Skeletal muscle tissue (tissue), 3 donors: ENCODE measurements at regions not wholly inside any gene's neighbourhood (a gene's known extent, or its start where the extent isn't known, plus 50 kb on each side); places are given as distances from the start of the nearest gene placed in this dataset.

Experiments
- H3K27ac ChIP-seq: one replicate; pipeline ENCODE4 v1.7.0; 2013; ENCODE audit warnings: mild to moderate bottlenecking, low read depth, low read length, inconsistent platforms
- H3K27me3 ChIP-seq, 3 donors: one replicate each; pipeline ENCODE4 v1.7.0; 2013; ENCODE audit warnings: low read length in 3 of 3; ENCODE audit not compliant: control insufficient read depth in 3 of 3, insufficient read depth in 3 of 3
- H3K36me3 ChIP-seq, 3 donors: one replicate each; pipeline ENCODE4 v1.7.0; 2013; ENCODE audit warnings: low read length in 3 of 3; ENCODE audit not compliant: control insufficient read depth in 3 of 3, insufficient read depth in 3 of 3
- H3K4me1 ChIP-seq, 3 donors: one replicate each; pipeline ENCODE4 v1.7.0; 2013; ENCODE audit warnings: low read length in 3 of 3, mild to moderate bottlenecking in 3 of 3; ENCODE audit not compliant: control insufficient read depth in 3 of 3, insufficient read depth in 3 of 3
- H3K4me3 ChIP-seq, 3 donors: one replicate each; pipeline ENCODE4 v1.7.0; 2013; ENCODE audit warnings: low read length in 3 of 3
- H3K9ac ChIP-seq, 3 donors: one replicate each; pipeline ENCODE4 v1.7.0; 2013; ENCODE audit warnings: low read length in 3 of 3, mild to moderate bottlenecking in 3 of 3, moderate library complexity in 2 of 3, low read depth in 1 of 3
- H3K9me3 ChIP-seq, 3 donors: one replicate each; pipeline ENCODE4 v1.7.0; 2013; ENCODE audit warnings: low read length in 3 of 3; ENCODE audit not compliant: control insufficient read depth in 3 of 3
- donor health status: Osteomylitis.

DNA sequence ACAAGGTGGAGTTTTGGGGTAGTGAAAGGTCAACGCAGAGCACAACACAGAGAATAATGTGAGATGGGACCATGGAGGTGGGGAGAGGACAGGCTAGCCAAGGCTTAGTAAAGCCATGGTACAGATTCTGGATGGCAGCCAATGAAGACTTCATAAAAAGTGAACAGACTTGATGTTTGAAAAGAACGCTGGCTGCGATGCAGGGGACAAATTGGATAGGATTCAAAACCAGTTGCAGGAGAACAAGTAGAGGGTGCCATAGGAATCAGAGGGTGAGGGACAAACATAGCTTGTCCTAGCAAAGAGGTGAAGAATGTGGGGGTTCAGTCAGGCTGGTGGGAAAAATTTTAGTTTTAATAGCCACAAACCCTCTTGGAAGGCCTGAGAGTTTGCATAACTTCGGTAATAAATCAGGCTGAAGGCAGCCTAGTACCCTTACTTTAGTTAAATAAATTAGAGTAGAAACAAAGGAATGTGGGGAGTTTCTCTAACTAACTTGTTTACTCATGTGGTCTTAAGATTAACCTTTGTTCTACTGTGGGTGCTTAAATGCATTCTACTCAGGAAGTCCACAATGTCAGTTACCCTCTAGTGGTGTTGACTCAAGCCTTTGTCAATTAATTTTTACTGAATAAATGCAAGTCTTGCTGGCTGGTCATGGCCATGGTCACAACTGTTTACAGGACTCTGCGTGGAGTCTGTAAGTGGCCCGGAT, 216.4 kb downstream of the C6orf118 start:
- no peak overlapping the region for H3K9ac ChIP-seq
- H3K27ac ChIP-seq = no peak overlapping the region
- no peaks in the 10 kb centered on the region for H3K4me1 ChIP-seq
- H3K27me3 ChIP-seq = peaks cover 0 to 2% (median 0%) of the 10 kb centered on the region in 3 donors
- H3K9me3 ChIP-seq = peaks cover 0 to 9% (median 5%) of the 10 kb centered on the region in 3 donors
- H3K4me3 ChIP-seq = no peak overlapping the region
- no peaks in the 10 kb centered on the region for H3K36me3 ChIP-seq

DNA sequence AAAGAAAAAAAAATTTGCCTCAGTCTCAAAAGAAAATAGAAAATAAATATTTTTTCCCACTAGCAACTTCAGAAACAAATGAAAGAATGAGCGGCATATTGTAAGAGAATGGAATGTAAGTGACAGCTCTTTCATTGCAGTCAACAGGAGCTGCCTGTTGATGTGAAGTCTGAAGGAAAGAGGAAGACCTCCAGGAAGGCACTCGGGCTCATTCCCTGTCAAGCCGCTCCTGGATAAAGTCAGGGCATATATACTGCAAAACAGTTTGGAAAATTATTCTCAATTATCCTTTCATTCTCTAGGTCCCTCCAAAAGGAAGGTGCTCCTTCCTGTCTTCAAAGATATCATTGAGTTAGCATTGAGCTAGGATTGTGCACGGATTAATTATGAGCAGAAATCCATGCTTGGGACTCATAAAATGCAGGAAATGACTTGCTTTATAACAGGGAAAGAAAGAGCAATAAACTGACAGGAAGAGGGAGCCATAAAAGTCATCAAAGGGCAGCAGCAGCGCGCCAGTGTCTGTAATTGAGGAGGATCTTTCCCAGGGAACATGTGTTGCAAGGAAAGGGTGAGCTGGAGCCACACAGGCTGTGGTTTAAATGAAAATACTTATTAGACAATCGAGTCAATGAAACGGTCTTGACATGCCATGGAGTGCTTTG, 218.2 kb downstream of the C6orf118 start:
- Histone ChIP-seq H3K9ac (no peak overlapping the region), H3K9me3 (peaks cover 0 to 5% (median 4%) of the 10 kb centered on the region in 3 donors), H3K4me3 (no peak overlapping the region), H3K27me3 (peaks cover 0 to 2% (median 0%) of the 10 kb centered on the region in 3 donors), H3K27ac (no peak overlapping the region), H3K36me3 (no peaks in the 10 kb centered on the region), H3K4me1 (no peaks in the 10 kb centered on the region)

DNA sequence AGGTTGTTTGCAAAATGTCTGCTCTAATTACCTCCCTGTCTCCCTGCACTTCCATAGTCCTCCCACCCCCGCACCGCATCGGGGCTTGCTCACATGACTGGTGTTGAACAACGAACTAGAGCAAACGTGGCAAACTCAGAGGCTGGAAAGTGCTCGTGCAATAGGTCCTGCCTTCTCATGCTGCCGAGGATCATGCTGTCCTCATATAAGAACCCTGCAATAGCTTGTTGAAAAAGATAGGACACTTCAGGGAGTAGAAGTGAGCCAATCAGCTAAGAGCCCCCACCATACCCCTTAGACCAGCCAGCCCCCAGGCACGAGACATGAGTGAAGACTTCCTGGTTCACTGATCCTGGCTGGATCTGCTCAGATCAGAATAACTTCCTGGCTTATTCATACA, 219.2 kb downstream of the C6orf118 start:
- Histone ChIP-seq H3K9ac (no peak overlapping the region), H3K4me3 (no peak overlapping the region), H3K4me1 (no peaks in the 10 kb centered on the region), H3K27me3 (peaks cover 0 to 2% (median 0%) of the 10 kb centered on the region in 3 donors), H3K9me3 (no peaks in the 10 kb centered on the region), H3K36me3 (no peaks in the 10 kb centered on the region), H3K27ac (no peak overlapping the region)

DNA sequence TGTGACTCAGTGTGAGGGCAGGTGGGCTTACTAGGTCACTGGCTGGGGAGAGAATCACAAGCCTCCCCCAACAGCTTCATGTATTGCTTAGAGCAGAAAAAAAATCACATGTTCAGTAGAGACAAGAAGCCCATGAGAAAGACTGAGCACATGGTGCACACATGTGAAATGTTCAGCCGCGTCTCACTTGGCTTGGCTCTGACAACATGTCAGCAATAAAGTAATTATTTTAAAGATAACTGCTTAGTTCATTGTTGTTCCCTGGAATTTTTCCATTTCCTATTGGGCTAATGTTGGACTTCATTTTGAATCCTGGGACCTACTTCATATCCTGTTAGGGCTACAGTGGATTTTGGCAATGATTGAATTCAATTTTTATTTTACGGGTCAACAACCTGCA, 222.6 kb downstream of the C6orf118 start:
- no peaks in the 10 kb centered on the region for H3K4me1 ChIP-seq
- no peak overlapping the region for H3K9ac ChIP-seq
- no peaks in the 10 kb centered on the region for H3K9me3 ChIP-seq
- no peak overlapping the region for H3K27ac ChIP-seq
- no peak overlapping the region for H3K4me3 ChIP-seq
- no peaks in the 10 kb centered on the region for H3K36me3 ChIP-seq
- peaks cover 0 to 2% (median 0%) of the 10 kb centered on the region in 3 donors for H3K27me3 ChIP-seq

DNA sequence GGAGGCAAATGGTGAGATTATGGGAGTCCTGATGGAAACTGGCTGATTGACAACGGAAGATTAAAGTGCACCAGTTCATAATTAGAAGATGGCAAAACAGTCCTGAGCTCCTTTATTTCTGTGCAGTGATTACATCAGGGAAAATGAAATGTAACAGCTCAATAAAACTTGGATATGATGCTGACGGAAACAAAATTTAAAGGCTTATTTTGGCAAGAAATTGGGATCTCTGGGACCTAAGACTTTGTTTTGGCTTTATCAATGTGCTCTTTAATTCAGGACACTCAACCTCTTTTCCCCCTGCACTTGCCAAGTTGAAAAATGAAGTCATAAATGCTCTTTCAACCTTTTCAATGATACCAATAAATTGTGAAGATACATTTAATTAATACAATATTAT, 226.8 kb downstream of the C6orf118 start:
- Histone ChIP-seq H3K27me3 (no peaks in the 10 kb centered on the region), H3K9ac (no peak overlapping the region), H3K4me3 (no peak overlapping the region), H3K9me3 (no peaks in the 10 kb centered on the region), H3K27ac (no peak overlapping the region), H3K36me3 (no peaks in the 10 kb centered on the region), H3K4me1 (no peaks in the 10 kb centered on the region)

DNA sequence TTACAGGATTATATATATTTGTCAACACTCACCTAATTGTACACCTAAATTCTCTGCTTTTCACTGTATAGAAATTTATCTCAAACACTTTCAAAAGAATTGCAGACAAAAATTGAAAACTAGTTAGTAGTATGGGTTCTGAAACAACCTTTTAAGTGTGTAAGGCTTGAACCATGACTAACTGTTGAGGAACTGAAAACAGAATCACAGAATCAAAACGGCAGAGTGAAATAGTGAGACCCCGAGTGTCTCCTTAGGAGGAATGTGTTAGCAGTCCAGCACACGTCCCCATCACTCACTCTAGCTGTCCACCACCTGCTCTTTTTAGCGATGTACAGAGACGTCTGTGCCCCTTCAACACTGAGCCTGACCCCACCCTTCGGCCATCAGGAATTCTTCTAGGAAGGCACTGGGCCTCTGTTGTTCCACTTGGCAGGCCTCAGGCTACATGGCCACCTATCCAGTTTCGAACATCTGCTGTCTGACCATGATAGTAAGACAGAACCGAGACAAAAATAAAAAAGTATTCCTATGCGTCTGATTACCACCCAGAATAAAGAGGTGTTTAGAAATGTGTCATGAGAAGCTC, 227.4 kb downstream of the C6orf118 start:
- H3K27me3 ChIP-seq = no peaks in the 10 kb centered on the region
- no peaks in the 10 kb centered on the region for H3K4me1 ChIP-seq
- H3K9ac ChIP-seq = no peak overlapping the region
- H3K27ac ChIP-seq = no peak overlapping the region
- no peaks in the 10 kb centered on the region for H3K36me3 ChIP-seq
- H3K4me3 ChIP-seq = no peak overlapping the region
- no peaks in the 10 kb centered on the region for H3K9me3 ChIP-seq

DNA sequence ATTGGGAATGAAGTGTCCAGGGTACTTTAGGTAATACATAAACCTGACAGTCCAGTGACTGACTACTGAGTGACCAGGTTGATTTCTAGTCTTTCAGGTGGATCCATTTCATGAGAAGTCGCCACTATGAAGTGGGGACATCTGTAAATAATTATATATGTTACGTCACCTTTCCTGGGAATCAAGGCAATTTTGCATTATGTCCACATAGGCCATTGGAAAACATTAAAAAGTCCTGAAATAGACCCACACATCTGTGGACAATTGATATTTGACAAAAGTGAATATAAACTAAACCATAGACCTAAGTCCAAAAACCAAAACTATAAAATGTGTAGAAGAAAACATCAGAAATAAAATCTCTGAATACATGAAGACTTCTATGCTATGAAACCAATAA, 231.5 kb downstream of the C6orf118 start:
- Histone ChIP-seq H3K27me3 (no peaks in the 10 kb centered on the region), H3K9ac (no peak overlapping the region), H3K9me3 (no peaks in the 10 kb centered on the region)

DNA sequence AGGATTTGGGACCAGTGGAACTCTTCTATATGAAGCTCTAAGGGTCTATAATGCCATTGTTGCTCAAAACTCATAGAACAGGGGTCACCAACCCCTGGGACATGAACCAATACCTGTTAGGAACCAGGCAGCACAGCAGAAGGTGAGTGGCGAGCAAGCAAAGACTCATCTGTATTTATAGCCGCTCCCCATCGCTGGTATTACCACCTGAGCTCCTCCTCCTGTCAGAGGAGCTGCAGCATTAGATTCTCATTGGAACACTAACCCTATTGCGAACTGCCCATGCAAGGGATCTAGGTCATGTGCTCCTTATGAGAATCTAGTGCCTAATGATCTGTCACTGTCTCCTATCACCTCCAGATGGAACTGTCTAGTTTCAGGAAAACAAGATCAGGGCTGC, 237.5 kb downstream of the C6orf118 start:
- H3K9me3 ChIP-seq = no peaks in the 10 kb centered on the region
- H3K9ac ChIP-seq = no peak overlapping the region
- no peak overlapping the region for H3K4me3 ChIP-seq
- H3K27ac ChIP-seq = no peak overlapping the region
- no peaks in the 10 kb centered on the region for H3K27me3 ChIP-seq
- H3K36me3 ChIP-seq = no peaks in the 10 kb centered on the region
- no peaks in the 10 kb centered on the region for H3K4me1 ChIP-seq

More for the DNA sequence above, 231.5 kb downstream of the C6orf118 start:
- Histone ChIP-seq H3K27ac (no peak overlapping the region), H3K36me3 (no peaks in the 10 kb centered on the region), H3K4me3 (no peak overlapping the region), H3K4me1 (no peaks in the 10 kb centered on the region)

DNA sequence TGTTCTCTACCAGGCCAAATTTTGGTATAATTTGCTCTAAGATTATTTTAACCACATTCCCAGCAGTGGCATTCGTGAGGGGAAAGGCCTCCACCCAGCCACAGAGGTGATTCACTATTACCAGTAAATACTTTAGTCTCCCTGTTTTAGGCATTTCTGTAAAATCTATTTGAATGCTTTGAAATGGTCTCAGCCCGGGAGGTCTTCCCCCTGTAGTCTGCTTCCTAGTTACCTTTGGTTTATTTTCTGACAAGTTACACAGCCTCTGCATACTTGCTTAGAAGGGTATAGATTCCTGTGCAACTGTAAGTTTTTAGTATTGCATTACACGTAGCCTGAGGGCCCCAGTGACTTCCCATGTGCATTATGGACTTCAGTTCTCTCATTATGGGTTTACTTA, 248.7 kb downstream of the C6orf118 start:
- H3K9ac ChIP-seq = no peak overlapping the region
- no peaks in the 10 kb centered on the region for H3K36me3 ChIP-seq
- H3K4me3 ChIP-seq = no peak overlapping the region
- H3K9me3 ChIP-seq = no peaks in the 10 kb centered on the region
- H3K27ac ChIP-seq = no peak overlapping the region
- H3K4me1 ChIP-seq = no peaks in the 10 kb centered on the region
- H3K27me3 ChIP-seq = no peaks in the 10 kb centered on the region

DNA sequence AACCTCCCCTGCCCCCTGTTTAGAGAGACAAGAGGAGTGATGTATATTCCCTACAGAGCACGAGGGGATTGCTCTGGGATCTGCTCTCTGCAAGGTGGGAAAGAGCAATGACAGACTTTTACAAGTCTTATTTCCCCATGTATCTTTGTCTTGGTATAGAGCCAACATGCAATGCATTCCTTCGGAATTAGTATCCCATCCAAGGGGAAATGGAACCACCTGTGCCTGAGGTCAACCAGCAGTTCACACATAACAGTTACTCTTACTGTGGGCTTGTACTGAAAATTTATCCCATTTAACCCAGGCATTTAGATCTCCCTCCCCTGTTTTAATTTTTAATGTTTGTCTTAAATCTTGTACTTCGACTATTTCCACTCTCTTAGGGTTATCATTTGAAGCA, 250.4 kb downstream of the C6orf118 start:
- H3K27ac ChIP-seq = no peak overlapping the region
- no peak overlapping the region for H3K9ac ChIP-seq
- no peak overlapping the region for H3K4me3 ChIP-seq
- no peaks in the 10 kb centered on the region for H3K9me3 ChIP-seq
- no peaks in the 10 kb centered on the region for H3K36me3 ChIP-seq
- H3K27me3 ChIP-seq = no peaks in the 10 kb centered on the region
- no peaks in the 10 kb centered on the region for H3K4me1 ChIP-seq
